ENCODE measurements at regions not wholly inside any gene's neighbourhood (a gene's known extent, or its start where the extent isn't known, plus 50 kb on each side); places are given as distances from the start of the nearest gene placed in this dataset.

DNA sequence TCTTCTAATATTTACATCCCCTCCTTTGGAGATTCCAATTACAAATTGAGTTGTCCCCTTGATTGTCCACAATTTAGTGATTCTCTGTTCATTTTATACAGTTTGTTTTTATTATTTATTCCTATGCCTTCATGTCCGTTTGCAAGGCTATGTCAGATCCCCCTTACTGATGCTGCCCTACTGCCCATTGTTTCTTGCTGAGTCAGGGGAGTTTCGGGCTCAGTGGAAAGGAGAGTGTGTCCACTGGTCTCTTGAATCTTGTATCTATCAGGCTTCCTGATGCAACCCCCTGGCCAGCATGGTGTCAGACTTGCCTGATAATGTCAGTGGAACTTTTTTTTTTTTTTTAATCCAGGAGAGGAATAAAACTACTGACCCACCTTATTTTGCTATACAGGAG lies 384.4 kb downstream of the CDC14C start:
- H3K4me3 ChIP-seq (ENCODE audit: low read length): no peak overlapping the region

DNA sequence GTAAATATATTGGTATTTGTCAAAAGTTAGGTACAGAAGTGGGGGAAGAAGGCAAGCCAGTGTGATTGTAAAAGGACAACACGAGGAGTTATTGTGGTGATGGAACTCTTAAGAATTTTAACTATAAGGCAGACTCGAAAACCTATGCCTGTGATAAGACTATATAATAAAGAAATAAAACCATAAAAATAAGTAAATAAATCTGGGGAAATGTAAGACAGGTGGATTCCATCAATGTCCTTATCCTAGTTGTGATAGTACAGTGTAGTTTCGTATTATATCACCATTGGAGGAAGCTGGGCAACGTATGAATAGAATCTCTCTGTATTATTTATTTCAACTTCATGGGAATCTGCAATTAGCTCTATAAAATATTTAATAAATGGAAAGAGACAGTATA lies 395.7 kb downstream of the CDC14C start:
- TF ChIP-seq, protein P1, sequence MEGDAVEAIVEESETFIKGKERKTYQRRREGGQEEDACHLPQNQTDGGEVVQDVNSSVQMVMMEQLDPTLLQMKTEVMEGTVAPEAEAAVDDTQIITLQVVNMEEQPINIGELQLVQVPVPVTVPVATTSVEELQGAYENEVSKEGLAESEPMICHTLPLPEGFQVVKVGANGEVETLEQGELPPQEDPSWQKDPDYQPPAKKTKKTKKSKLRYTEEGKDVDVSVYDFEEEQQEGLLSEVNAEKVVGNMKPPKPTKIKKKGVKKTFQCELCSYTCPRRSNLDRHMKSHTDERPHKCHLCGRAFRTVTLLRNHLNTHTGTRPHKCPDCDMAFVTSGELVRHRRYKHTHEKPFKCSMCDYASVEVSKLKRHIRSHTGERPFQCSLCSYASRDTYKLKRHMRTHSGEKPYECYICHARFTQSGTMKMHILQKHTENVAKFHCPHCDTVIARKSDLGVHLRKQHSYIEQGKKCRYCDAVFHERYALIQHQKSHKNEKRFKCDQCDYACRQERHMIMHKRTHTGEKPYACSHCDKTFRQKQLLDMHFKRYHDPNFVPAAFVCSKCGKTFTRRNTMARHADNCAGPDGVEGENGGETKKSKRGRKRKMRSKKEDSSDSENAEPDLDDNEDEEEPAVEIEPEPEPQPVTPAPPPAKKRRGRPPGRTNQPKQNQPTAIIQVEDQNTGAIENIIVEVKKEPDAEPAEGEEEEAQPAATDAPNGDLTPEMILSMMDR (IDR thresholded peaks at IDR 0.05; ENCODE audit: insufficient read depth, low read depth, low read length, missing control alignments): no peak
- H3K4me3 ChIP-seq (ENCODE audit: low read length): no peak overlapping the region
- DNase-seq (ENCODE audit: low read depth): no peak

More for the DNA sequence above, 384.4 kb downstream of the CDC14C start:
- TF ChIP-seq, protein P1 (IDR thresholded peaks at IDR 0.05; ENCODE audit: insufficient read depth, low read depth, low read length, missing control alignments): no peak
- DNase-seq (ENCODE audit: low read depth): no peak

DNA sequence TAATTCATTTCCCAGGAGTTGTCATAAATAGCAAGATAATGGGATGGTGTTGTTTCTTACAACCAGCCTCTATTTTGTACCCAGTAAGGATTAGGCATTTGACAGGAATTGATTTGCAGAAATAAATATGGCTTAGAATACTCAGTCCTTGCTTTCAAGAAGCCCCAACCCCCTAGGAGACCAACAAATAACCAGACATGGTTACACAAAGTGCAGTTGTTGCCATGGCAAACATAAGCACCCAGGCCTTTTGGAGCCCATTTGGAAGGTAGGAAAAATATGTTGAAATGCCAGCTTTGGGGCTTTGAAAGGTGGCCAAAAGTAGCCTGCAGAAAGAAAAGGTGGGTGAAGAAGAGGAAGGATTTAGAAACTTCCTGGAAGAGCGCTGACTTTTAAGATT lies 397.5 kb downstream of the CDC14C start:
- DNase-seq (ENCODE audit: low read depth): no peak
- H3K4me3 ChIP-seq (ENCODE audit: low read length): no peak overlapping the region
- TF ChIP-seq, protein P1 (IDR thresholded peaks at IDR 0.05; ENCODE audit: insufficient read depth, low read depth, low read length, missing control alignments): no peak

DNA sequence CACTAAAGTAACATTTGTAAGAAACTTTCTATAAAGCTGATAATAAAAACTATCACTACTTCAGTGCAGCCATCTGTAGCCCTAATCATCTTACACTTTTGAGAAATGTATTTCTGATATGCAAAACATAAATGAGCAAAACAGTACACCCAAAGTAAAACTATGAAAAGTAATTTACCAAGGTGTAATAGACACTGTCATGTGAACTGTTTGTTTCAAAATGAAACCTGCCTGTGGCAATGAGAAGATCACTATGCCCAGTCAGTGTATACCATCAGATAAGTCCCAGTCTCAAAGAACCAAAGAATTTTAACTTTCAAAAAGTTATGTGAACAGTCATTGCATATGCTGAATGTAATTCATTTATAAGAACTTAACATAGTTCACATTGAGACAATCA lies 398.1 kb downstream of the CDC14C start:
- TF ChIP-seq, protein P1 (IDR thresholded peaks at IDR 0.05; ENCODE audit: insufficient read depth, low read depth, low read length, missing control alignments): no peak
- no peak overlapping the region for H3K4me3 ChIP-seq (ENCODE audit: low read length)
- no peak for DNase-seq (ENCODE audit: low read depth)

DNA sequence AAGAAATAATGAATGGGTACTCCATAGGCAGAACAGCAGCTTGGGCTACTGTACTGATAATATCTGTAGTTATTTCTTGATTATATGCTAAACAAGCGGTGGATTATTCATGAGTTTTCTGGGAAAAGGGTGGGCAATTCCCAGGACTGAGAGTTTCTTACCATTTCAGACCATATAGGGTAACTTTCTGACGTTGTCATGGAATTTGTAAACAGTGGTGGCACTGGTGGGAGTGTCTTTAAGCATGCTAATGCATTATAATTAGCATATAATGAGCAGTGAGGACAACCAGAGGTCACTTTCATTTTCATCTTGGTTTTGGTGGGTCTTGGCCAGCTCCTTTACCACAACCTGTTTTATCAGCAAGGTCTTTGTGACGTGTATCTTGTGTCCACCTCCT lies 399.7 kb downstream of the CDC14C start:
- no peak overlapping the region for H3K4me3 ChIP-seq (ENCODE audit: low read length)
- TF ChIP-seq, protein P1 (IDR thresholded peaks at IDR 0.05; ENCODE audit: insufficient read depth, low read depth, low read length, missing control alignments): no peak

DNA sequence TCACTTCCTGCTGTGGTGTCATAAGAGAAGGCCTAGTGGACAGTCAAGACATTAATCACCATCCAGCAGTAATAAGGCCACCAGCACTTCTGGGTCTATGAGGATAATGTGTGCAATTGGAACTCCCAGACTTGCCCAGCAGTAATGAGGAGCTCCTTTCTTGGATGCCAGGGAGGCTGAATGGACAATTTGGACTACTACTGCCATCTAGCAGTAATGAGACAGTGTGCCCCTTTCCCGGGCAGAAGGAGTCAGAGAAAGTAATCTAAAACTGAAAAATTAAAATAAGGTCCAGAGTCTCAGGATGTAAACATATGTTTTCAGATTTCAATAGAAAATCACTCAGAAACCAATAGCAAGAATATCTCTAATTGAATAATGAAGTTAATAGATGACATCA lies 400.4 kb downstream of the CDC14C start:
- TF ChIP-seq, protein P1 (IDR thresholded peaks at IDR 0.05; ENCODE audit: insufficient read depth, low read depth, low read length, missing control alignments): peak; percentile 58
- H3K4me3 ChIP-seq (ENCODE audit: low read length): no peak overlapping the region
- DNase-seq (ENCODE audit: low read depth): peak; percentile 49

More for the DNA sequence above, 399.7 kb downstream of the CDC14C start:
- DNase-seq (ENCODE audit: low read depth): no peak

DNA sequence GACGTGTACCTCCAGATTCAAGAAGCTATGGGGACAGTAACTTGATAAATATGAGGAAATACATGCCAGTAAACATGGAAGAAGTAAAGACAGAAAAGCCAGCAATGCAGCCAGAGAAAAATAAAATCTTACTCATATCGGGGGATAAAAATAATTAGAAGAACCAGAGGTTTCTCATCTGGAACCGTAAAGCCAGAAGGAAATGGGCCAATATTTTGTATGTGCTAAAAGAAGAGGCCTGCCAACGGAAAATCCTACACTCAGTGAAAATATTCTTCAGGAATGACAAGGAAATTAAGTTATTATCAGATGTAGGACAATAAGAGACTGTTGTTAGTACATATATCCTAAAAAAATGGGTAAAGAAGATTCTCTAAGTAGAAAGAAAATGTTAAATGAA lies 401.2 kb downstream of the CDC14C start:
- H3K4me3 ChIP-seq (ENCODE audit: low read length): no peak overlapping the region
- TF ChIP-seq, protein P1 (IDR thresholded peaks at IDR 0.05; ENCODE audit: insufficient read depth, low read depth, low read length, missing control alignments): no peak
- DNase-seq (ENCODE audit: low read depth): no peak

Measured in epithelial cell of esophagus (primary cell).